ENCODE measurements at regions not wholly inside any gene's neighbourhood (a gene's known extent, or its start where the extent isn't known, plus 50 kb on each side); places are given as distances from the start of the nearest gene placed in this dataset.

GRCh38 chr5:176175101-176175852 lies 62.9 kb upstream of the SIMC1 start:
- no peak overlapping the region for H3K4me3 ChIP-seq (ENCODE audit: low read depth, low read length)
- TF ChIP-seq CTCF (IDR thresholded peaks at IDR 0.05; ENCODE audit: low read depth, low read length), result no peak
- DNase-seq (ENCODE audit: low read depth, low spot score), result no peak

GRCh38 chr5:176176231-176176630 lies 62.0 kb upstream of the SIMC1 start:
- DNase-seq (ENCODE audit: low read depth, low spot score), result no peak
- in situ Hi-C loops (cut with HindIII; ENCODE audit: low sequenced_read_pairs), result no loop called here
- TF ChIP-seq CTCF (IDR thresholded peaks at IDR 0.05; ENCODE audit: low read depth, low read length), result no peak
- no peak overlapping the region for H3K4me3 ChIP-seq (ENCODE audit: low read depth, low read length)

More at GRCh38 chr5:176175101-176175852, 62.9 kb upstream of the SIMC1 start:
- in situ Hi-C loops (cut with HindIII; ENCODE audit: low sequenced_read_pairs), result no loop called here

- no peak for TF ChIP-seq CTCF (IDR thresholded peaks at IDR 0.05; ENCODE audit: low read depth, low read length)
Observed at GRCh38 chr5:176178789-176179188, 59.4 kb upstream of the SIMC1 start.

GRCh38 chr5:176180339-176180738 lies 57.9 kb upstream of the SIMC1 start:
- DNase-seq (ENCODE audit: low read depth, low spot score), result no peak
- in situ Hi-C loops (cut with HindIII; ENCODE audit: low sequenced_read_pairs), result no loop called here
- H3K4me3 ChIP-seq (ENCODE audit: low read depth, low read length), result no peak overlapping the region
- TF ChIP-seq CTCF (IDR thresholded peaks at IDR 0.05; ENCODE audit: low read depth, low read length), result no peak

More at GRCh38 chr5:176178789-176179188, 59.4 kb upstream of the SIMC1 start:
- H3K4me3 ChIP-seq (ENCODE audit: low read depth, low read length), result no peak overlapping the region
- in situ Hi-C loops (cut with HindIII; ENCODE audit: low sequenced_read_pairs), result no loop called here
- no peak for DNase-seq (ENCODE audit: low read depth, low spot score)

- no peak for DNase-seq (ENCODE audit: low read depth, low spot score)
- TF ChIP-seq CTCF (IDR thresholded peaks at IDR 0.05; ENCODE audit: low read depth, low read length), result no peak
- in situ Hi-C loops (cut with HindIII; ENCODE audit: low sequenced_read_pairs), result no loop called here
Observed at GRCh38 chr5:176180781-176181180, 57.4 kb upstream of the SIMC1 start.

GRCh38 chr5:176181271-176181855 lies 56.9 kb upstream of the SIMC1 start:
- no peak for DNase-seq (ENCODE audit: low read depth, low spot score)
- in situ Hi-C loops (cut with HindIII; ENCODE audit: low sequenced_read_pairs), result no loop called here

More at GRCh38 chr5:176180781-176181180, 57.4 kb upstream of the SIMC1 start:
- H3K4me3 ChIP-seq (ENCODE audit: low read depth, low read length), result no peak overlapping the region

More at GRCh38 chr5:176181271-176181855, 56.9 kb upstream of the SIMC1 start:
- no peak overlapping the region for H3K4me3 ChIP-seq (ENCODE audit: low read depth, low read length)
- no peak for TF ChIP-seq CTCF (IDR thresholded peaks at IDR 0.05; ENCODE audit: low read depth, low read length)
